C4-2B (cell line): ENCODE measurements at regions not wholly inside any gene's neighbourhood (a gene's known extent, or its start where the extent isn't known, plus 50 kb on each side); places are given as distances from the start of the nearest gene placed in this dataset.

ENCODE experiments used
- ZFX ChIP-seq: fragments of 450-650 bp; IDR thresholded peaks from 2 replicates; pipeline ENCODE4 v1.6.1; 2017
- TF ChIP-seq, protein P1 (sequence below): fragments of 450-650 bp; conservative IDR thresholded peaks from 2 replicates; pipeline ENCODE4 v1.5.1; 2017; ENCODE audit warnings: mild to moderate bottlenecking

DNA sequence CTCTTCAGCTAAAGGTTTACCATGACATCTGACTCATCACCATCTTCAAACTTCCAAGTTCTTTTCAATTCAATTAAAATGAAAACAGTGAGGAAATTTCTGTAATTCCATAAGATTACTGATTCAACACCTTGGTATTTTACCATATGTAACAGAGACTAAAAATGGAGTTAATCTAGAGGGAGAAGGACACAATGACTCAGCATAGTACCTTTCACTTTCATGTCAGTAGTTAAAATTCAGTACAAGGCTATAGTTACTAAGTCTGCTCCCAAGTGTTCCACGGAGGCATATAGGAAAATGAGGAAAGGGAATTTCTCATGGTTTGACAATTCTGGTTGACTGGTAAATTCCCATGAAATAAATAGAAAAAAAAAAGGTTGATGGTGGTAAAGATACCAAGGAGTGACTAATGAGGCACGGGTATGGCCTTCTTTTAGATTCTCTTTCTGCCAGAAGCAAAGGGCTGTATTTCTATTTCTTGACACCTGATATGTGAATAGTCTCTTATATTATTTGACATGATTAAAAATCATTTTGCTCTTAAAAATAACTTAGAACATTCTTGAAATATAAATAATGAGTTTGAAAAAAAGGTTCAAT lies 526.7 kb upstream of the ADGRB3 start:
- TF ChIP-seq, protein P1, sequence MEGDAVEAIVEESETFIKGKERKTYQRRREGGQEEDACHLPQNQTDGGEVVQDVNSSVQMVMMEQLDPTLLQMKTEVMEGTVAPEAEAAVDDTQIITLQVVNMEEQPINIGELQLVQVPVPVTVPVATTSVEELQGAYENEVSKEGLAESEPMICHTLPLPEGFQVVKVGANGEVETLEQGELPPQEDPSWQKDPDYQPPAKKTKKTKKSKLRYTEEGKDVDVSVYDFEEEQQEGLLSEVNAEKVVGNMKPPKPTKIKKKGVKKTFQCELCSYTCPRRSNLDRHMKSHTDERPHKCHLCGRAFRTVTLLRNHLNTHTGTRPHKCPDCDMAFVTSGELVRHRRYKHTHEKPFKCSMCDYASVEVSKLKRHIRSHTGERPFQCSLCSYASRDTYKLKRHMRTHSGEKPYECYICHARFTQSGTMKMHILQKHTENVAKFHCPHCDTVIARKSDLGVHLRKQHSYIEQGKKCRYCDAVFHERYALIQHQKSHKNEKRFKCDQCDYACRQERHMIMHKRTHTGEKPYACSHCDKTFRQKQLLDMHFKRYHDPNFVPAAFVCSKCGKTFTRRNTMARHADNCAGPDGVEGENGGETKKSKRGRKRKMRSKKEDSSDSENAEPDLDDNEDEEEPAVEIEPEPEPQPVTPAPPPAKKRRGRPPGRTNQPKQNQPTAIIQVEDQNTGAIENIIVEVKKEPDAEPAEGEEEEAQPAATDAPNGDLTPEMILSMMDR: no peak
- no peak for TF ChIP-seq ZFX
